ENCODE measurements at regions not wholly inside any gene's neighbourhood (a gene's known extent, or its start where the extent isn't known, plus 50 kb on each side); places are given as distances from the start of the nearest gene placed in this dataset.

- no peak for TF ChIP-seq ZNF800 (CRISPR knock-in tag; IDR thresholded peaks at IDR 0.05)
These were observed 236.2 kb upstream of the FBXO33 start (continued) for GRCh38 chr14:39668449-39668848.

GRCh38 chr14:39666386-39666785 is 234.2 kb upstream of the FBXO33 start:
- Histone ChIP-seq H2AFZ (ENCODE audit: low read length) (no peak overlapping the region), H3K79me2 (ENCODE audit: insufficient read depth, low read length) (no peaks in the 10 kb centered on the region), H3K9ac (ENCODE audit: insufficient read depth, low read depth, low read length) (no peak overlapping the region), H3K9me3 (ENCODE audit: low read length) (no peaks in the 10 kb centered on the region), H3K4me3 (replicated peaks in 1 of 3; ENCODE audit: insufficient read depth in 1 of 3, low read depth in 2 of 3, low read length in 3 of 3) (no peak overlapping the region), H4K20me1 (ENCODE audit: insufficient read depth, low read length) (no peaks in the 10 kb centered on the region), H3K27ac (ENCODE audit: extremely low read length, insufficient read depth, low read length) (no peak overlapping the region), H3K27me3 (ENCODE audit: control insufficient read depth in 1 of 2, insufficient read depth in 2 of 2, low read length in 2 of 2) (no peaks in the 10 kb centered on the region; a peak in 1 of 5 replicates), H3K4me2 (ENCODE audit: low read depth, low read length) (no peak overlapping the region), H3K36me3 (replicated peaks in 1 of 2; ENCODE audit: control insufficient read depth in 1 of 2, insufficient read depth in 2 of 2, low read length in 2 of 2) (no peaks in the 10 kb centered on the region), H3K4me1 (ENCODE audit: insufficient read depth, low read length) (no peaks in the 10 kb centered on the region)
- intact Hi-C loops (cut with micrococcal nuclease; ENCODE audit: unreplicated experiment) (no loop called here), in situ Hi-C loops (cut with HindIII; ENCODE audit: extremely low pct_ligation_motif_present, low pct_unique_long_range_greater_than_20kb) (no loop called here)
- DNase-seq (ENCODE audit: low spot score): no peak
- ChIA-PET CTCF (ENCODE audit: low intra/inter-chr PET ratio, low total read pairs) (no interaction called here), POLR2A (no interaction called here)
- FAIRE-seq: no peak
- TF ChIP-seq ATF3 (CRISPR knock-in tag; IDR thresholded peaks at IDR 0.05) (no peak), KMT2B (CRISPR knock-in tag; IDR thresholded peaks at IDR 0.05) (no peak), USF2 (IDR thresholded peaks at IDR 0.05; ENCODE audit: low read depth, low read length) (no peak), USF2 (CRISPR knock-in tag; IDR thresholded peaks at IDR 0.05; ENCODE audit: borderline replicate concordance) (0 out of 2 replicates have a peak, but pooled peaks have one; percentile 30)
- BruUV-seq (replicated peaks): no TSS peak
- ATAC-seq: peak; percentile 57

Measured in HepG2 (cell line).